H1 (cell line): ENCODE measurements at regions not wholly inside any gene's neighbourhood (a gene's known extent, or its start where the extent isn't known, plus 50 kb on each side); places are given as distances from the start of the nearest gene placed in this dataset.

Experiments
- BCL11A ChIP-seq, 2 experiments: IDR thresholded peaks; one replicate each; pipeline ENCODE4 v1.6.1; 2011; ENCODE audit warnings: low read depth in 2 of 2, low read length in 2 of 2, mild to moderate bottlenecking in 2 of 2
- CEBPB ChIP-seq: IDR thresholded peaks from 2 replicates; pipeline ENCODE4 v1.6.1; 2012; ENCODE audit warnings: low read depth, low read length
- MAX ChIP-seq: IDR thresholded peaks from 2 replicates; pipeline ENCODE4 v1.6.1; 2012; ENCODE audit warnings: inconsistent platforms
- RXRA ChIP-seq: IDR thresholded peaks from 2 replicates; pipeline ENCODE4 v1.6.1; 2011; ENCODE audit warnings: low read depth, mild to moderate bottlenecking, low read length, moderate library complexity; ENCODE audit not compliant: insufficient read depth
- SRF ChIP-seq: IDR thresholded peaks from 2 replicates; pipeline ENCODE4 v1.6.1; 2011; ENCODE audit warnings: mild to moderate bottlenecking, low read depth, low read length, moderate library complexity
- ZNF274 ChIP-seq: IDR thresholded peaks from 2 replicates; pipeline ENCODE4 v1.7.0; 2012; ENCODE audit warnings: low read length, borderline replicate concordance; ENCODE audit errors: extremely low read depth

DNA sequence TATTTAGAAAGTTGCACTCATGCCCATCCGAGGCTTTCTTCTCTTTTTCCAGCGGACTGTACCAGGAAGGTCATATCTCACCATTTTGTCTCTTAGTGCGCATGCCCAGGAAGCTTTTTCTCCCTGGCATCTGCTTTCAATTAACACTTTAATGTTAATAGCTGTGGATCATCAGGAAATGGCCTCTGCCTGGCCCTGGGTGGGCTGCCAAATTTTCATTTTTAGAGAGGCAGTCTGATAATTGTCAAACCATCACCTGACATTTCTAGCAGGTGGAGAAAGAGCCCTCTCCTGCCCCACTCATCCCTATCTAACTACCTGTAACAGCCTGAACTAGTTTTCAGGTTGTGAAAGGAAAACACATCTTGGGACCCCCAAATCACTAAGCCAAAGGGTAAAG lies 257.4 kb upstream of the LRRC4C start (continued):
- TF ChIP-seq ZNF274 = no peak
- TF ChIP-seq BCL11A (IDR thresholded peaks at IDR 0.05; ENCODE audit: low read depth in 2 of 2, low read length in 2 of 2) = no peak
- TF ChIP-seq SRF = no peak
- TF ChIP-seq MAX = no peak
- no peak for TF ChIP-seq CEBPB
- no peak for TF ChIP-seq RXRA
